Spleen (tissue), 11 donors: ENCODE measurements at regions not wholly inside any gene's neighbourhood (a gene's known extent, or its start where the extent isn't known, plus 50 kb on each side); places are given as distances from the start of the nearest gene placed in this dataset.

Source experiments
- DNase-seq: peaks from one replicate; pipeline ENCODE4 v3.0.0-alpha.2; 2020
- H3K27ac ChIP-seq, 8 donors: fragments of 200-600 bp; sonication (generic) in 7 of 8; 1 replicate in 4 of 8; 2 replicates in 4 of 8; pipeline versions ENCODE4 v1.5.0 to v1.8.0; 2016 to 2021; ENCODE audit warnings: inconsistent platforms in 4 of 8, mild to moderate bottlenecking in 4 of 8, moderate library complexity in 1 of 8
- H3K27me3 ChIP-seq, 7 donors: fragments of 200-600 bp; sonication (generic) in 6 of 7; replicated peaks in 1 of 7; 1 replicate in 4 of 7; 2 replicates in 3 of 7; pipeline versions ENCODE4 v1.5.0 to v1.8.0; 2016 to 2021; ENCODE audit warnings: inconsistent platforms in 3 of 7, mild to moderate bottlenecking in 1 of 7
- H3K36me3 ChIP-seq, 6 donors: fragments of 200-600 bp; sonication (generic) in 5 of 6; 1 replicate in 4 of 6; 2 replicates in 2 of 6; pipeline versions ENCODE4 v1.5.0 to v1.8.0; 2016 to 2021; ENCODE audit warnings: inconsistent platforms in 2 of 6
- H3K4me1 ChIP-seq, 6 donors: fragments of 200-600 bp; sonication (generic) in 5 of 6; 1 replicate in 3 of 6; 2 replicates in 3 of 6; pipeline versions ENCODE4 v1.5.0 to v1.8.0; 2016 to 2021; ENCODE audit warnings: inconsistent platforms in 3 of 6
- H3K4me3 ChIP-seq, 8 donors: fragments of 200-600 bp; sonication (generic) in 7 of 8; 1 replicate in 4 of 8; 2 replicates in 4 of 8; pipeline versions ENCODE4 v1.5.0 to v1.8.0; 2016 to 2021; ENCODE audit warnings: inconsistent platforms in 4 of 8, mild to moderate bottlenecking in 4 of 8, moderate library complexity in 2 of 8
- H3K9me3 ChIP-seq, 8 donors: fragments of 200-600 bp; sonication (generic) in 7 of 8; 1 replicate in 4 of 8; 2 replicates in 4 of 8; pipeline versions ENCODE4 v1.5.0 to v1.8.0; 2016 to 2021; ENCODE audit warnings: inconsistent platforms in 4 of 8
- CTCF ChIP-seq, 11 experiments: fragments of 200-600 bp in 7 of 11; fragments of 450-650 bp in 4 of 11; sonication (generic) in 4 of 11; IDR thresholded peaks in 8 of 11; conservative IDR thresholded peaks in 3 of 11; 1 replicate in 7 of 11; 2 replicates in 4 of 11; pipeline versions ENCODE4 v1.4.0 to v1.8.0; 2016 to 2021; ENCODE audit warnings: antibody characterized with exemption in 11 of 11, inconsistent platforms in 4 of 11, mild to moderate bottlenecking in 1 of 11
- POLR2A ChIP-seq, 3 donors: fragments of 450-650 bp; IDR thresholded peaks; one replicate each; pipeline ENCODE4 v1.5.1; 2017; ENCODE audit warnings: antibody characterized with exemption in 3 of 3, mild to moderate bottlenecking in 1 of 3
- POLR2AphosphoS5 ChIP-seq, 3 donors: sonication (generic); formaldehyde crosslinking; IDR thresholded peaks; one replicate each; pipeline ENCODE4 v1.5.1; 2017; ENCODE audit warnings: antibody characterized with exemption in 3 of 3
- WGBS, 5 donors: extraction: QIAGEN DNeasy Blood & Tissue Kit in 3 of 5; methylation state at CpG; one replicate each; pipeline versions ENCODE4 v1.1.5 to v1.1.7; 2013 to 2018; 5-methylcytosine and 5-hydroxymethylcytosine counted together
- intact Hi-C: fragments of 100-400 bp; cut with DNase I; formaldehyde crosslinking; loops from one replicate; pipeline ENCODE4 v1.15.0; 2023; ENCODE audit warnings: low total_unique reads
- donor health status: healthy with polysubstance abuse.
- donor health status: DM: no; HTN: no; CAD: no; lungs with moderate emphysema.
- donor health status: DM: no; HTN: no; CAD: no.
- donor health status: Bipolar disorder and iron deficiency.
- donor health status: healthy.
- donor health status: DM: no; HTN: no; CAD: no.
- donor health status: DM: yes; HTN: yes; CAD: no.

- intact Hi-C loops = no loop called here
- Histone ChIP-seq H3K36me3 (no peaks in the 10 kb centered on the region), H3K27ac (no peak overlapping the region), H3K4me3 (no peak overlapping the region), H3K4me1 (no peaks in the 10 kb centered on the region), H3K27me3 (no peaks in the 10 kb centered on the region), H3K9me3 (peaks cover 0 to 18% (median 4%) of the 10 kb centered on the region in 8 donors)
- DNase-seq = no peak
- 69 to 81% (median 73%) methylated on average over 2 of the region's 2 CpGs for WGBS, 5 donors
- no peak for TF ChIP-seq POLR2AphosphoS5 (IDR thresholded peaks at IDR 0.05)
- TF ChIP-seq POLR2A (IDR thresholded peaks at IDR 0.05) = no peak
- TF ChIP-seq CTCF (IDR thresholded peaks at IDR 0.05 in 8 of 11, conservative IDR thresholded peaks at IDR 0.05 in 3 of 11) = no peak
These were observed 107.9 kb upstream of the MAP3K7 start for GRCh38 chr6:90694802-90695201.

GRCh38 chr6:90691823-90692222, 105.0 kb upstream of the MAP3K7 start:
- Histone ChIP-seq H3K4me3 (no peak overlapping the region), H3K27ac (no peak overlapping the region), H3K4me1 (no peaks in the 10 kb centered on the region), H3K27me3 (no peaks in the 10 kb centered on the region), H3K9me3 (peaks cover 0 to 18% (median 4%) of the 10 kb centered on the region in 8 donors), H3K36me3 (no peaks in the 10 kb centered on the region)
- intact Hi-C loops = no loop called here
- TF ChIP-seq POLR2AphosphoS5 (IDR thresholded peaks at IDR 0.05) = no peak
- TF ChIP-seq CTCF (IDR thresholded peaks at IDR 0.05 in 8 of 11, conservative IDR thresholded peaks at IDR 0.05 in 3 of 11) = no peak
- TF ChIP-seq POLR2A (IDR thresholded peaks at IDR 0.05) = no peak
- no peak for DNase-seq
- WGBS, 5 donors = 48 to 74% (median 65%) methylated on average over 1 of the region's 1 CpG

GRCh38 chr6:90689172-90689571, 102.3 kb upstream of the MAP3K7 start:
- intact Hi-C loops = no loop called here
- no peak overlapping the region for H3K27ac ChIP-seq
- no peak for DNase-seq
- H3K4me1 ChIP-seq = no peaks in the 10 kb centered on the region
- H3K9me3 ChIP-seq = no peaks in the 10 kb centered on the region
- H3K4me3 ChIP-seq = no peak overlapping the region
- H3K36me3 ChIP-seq = no peaks in the 10 kb centered on the region
- H3K27me3 ChIP-seq = no peaks in the 10 kb centered on the region
- TF ChIP-seq POLR2AphosphoS5 (IDR thresholded peaks at IDR 0.05) = no peak
- TF ChIP-seq CTCF (IDR thresholded peaks at IDR 0.05 in 8 of 11, conservative IDR thresholded peaks at IDR 0.05 in 3 of 11) = no peak
- TF ChIP-seq POLR2A (IDR thresholded peaks at IDR 0.05) = no peak

GRCh38 chr6:90687775-90688380, 101.0 kb upstream of the MAP3K7 start:
- no peak overlapping the region for H3K4me3 ChIP-seq
- intact Hi-C loops = no loop called here
- DNase-seq = no peak
- H3K27me3 ChIP-seq = no peaks in the 10 kb centered on the region
- TF ChIP-seq POLR2A (IDR thresholded peaks at IDR 0.05) (no peak), POLR2AphosphoS5 (IDR thresholded peaks at IDR 0.05) (no peak), CTCF (IDR thresholded peaks at IDR 0.05 in 8 of 11, conservative IDR thresholded peaks at IDR 0.05 in 3 of 11) (no peak)
- H3K4me1 ChIP-seq = no peaks in the 10 kb centered on the region
- H3K9me3 ChIP-seq = no peaks in the 10 kb centered on the region
- no peak overlapping the region for H3K27ac ChIP-seq
- H3K36me3 ChIP-seq = no peaks in the 10 kb centered on the region
- 66 to 87% (median 80%) methylated on average over 3 of the region's 3 CpGs for WGBS, 5 donors
